ENCODE measurements at regions not wholly inside any gene's neighbourhood (a gene's known extent, or its start where the extent isn't known, plus 50 kb on each side); places are given as distances from the start of the nearest gene placed in this dataset.

DNA sequence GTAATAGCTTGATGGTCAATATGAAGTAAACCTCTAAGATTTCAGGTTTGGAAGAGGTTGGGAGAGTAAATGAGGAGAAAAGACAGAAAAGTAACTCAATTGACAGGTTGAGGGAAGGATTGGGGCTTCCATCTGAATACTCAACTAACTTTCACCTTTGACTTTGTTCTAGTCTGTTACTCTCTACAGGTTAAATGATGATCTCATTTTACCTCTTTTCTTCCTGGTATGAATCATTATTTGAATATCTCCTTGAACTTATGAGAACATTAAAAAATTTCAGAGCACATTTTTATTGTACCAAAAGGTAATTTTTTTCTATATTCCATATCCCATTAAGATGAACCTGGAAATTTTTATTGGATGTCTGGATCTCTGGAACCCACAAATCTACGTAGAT lies 87.9 kb upstream of the KCNH8 start:
- TF ChIP-seq EP300 (IDR thresholded peaks at IDR 0.05; ENCODE audit: borderline replicate concordance) = no peak
- TF ChIP-seq CEBPB (IDR thresholded peaks at IDR 0.05) = no peak
- TF ChIP-seq RAD21 (IDR thresholded peaks at IDR 0.05; ENCODE audit: low read depth) = no peak
- TF ChIP-seq TEAD4 (IDR thresholded peaks at IDR 0.05) = no peak
- TF ChIP-seq, protein P1, sequence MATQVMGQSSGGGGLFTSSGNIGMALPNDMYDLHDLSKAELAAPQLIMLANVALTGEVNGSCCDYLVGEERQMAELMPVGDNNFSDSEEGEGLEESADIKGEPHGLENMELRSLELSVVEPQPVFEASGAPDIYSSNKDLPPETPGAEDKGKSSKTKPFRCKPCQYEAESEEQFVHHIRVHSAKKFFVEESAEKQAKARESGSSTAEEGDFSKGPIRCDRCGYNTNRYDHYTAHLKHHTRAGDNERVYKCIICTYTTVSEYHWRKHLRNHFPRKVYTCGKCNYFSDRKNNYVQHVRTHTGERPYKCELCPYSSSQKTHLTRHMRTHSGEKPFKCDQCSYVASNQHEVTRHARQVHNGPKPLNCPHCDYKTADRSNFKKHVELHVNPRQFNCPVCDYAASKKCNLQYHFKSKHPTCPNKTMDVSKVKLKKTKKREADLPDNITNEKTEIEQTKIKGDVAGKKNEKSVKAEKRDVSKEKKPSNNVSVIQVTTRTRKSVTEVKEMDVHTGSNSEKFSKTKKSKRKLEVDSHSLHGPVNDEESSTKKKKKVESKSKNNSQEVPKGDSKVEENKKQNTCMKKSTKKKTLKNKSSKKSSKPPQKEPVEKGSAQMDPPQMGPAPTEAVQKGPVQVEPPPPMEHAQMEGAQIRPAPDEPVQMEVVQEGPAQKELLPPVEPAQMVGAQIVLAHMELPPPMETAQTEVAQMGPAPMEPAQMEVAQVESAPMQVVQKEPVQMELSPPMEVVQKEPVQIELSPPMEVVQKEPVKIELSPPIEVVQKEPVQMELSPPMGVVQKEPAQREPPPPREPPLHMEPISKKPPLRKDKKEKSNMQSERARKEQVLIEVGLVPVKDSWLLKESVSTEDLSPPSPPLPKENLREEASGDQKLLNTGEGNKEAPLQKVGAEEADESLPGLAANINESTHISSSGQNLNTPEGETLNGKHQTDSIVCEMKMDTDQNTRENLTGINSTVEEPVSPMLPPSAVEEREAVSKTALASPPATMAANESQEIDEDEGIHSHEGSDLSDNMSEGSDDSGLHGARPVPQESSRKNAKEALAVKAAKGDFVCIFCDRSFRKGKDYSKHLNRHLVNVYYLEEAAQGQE (IDR thresholded peaks at IDR 0.05; ENCODE audit: low read depth) = no peak
- TF ChIP-seq ZBTB7A (IDR thresholded peaks at IDR 0.05; ENCODE audit: low read depth) = no peak
- TF ChIP-seq, protein P2, sequence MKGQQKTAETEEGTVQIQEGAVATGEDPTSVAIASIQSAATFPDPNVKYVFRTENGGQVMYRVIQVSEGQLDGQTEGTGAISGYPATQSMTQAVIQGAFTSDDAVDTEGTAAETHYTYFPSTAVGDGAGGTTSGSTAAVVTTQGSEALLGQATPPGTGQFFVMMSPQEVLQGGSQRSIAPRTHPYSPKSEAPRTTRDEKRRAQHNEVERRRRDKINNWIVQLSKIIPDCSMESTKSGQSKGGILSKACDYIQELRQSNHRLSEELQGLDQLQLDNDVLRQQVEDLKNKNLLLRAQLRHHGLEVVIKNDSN (IDR thresholded peaks at IDR 0.05) = no peak
- TF ChIP-seq, protein P3, sequence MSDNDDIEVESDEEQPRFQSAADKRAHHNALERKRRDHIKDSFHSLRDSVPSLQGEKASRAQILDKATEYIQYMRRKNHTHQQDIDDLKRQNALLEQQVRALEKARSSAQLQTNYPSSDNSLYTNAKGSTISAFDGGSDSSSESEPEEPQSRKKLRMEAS (IDR thresholded peaks at IDR 0.05) = no peak
- no peak for TF ChIP-seq NFIC (IDR thresholded peaks at IDR 0.05)
- TF ChIP-seq EGR1 (IDR thresholded peaks at IDR 0.05) = no peak

Data from Ishikawa (cell line).